HUDEP-2 (cell line): ENCODE measurements at regions not wholly inside any gene's neighbourhood (a gene's known extent, or its start where the extent isn't known, plus 50 kb on each side); places are given as distances from the start of the nearest gene placed in this dataset.

ENCODE experiments used
- DNase-seq, 76 experiments: peaks; one replicate each; lab custom pipeline; 2025; ENCODE audit not compliant: unreplicated experiment in 76 of 76; lab: John Stamatoyannopoulos, UW

GRCh38 chr5:155189981-155190380 is 176.4 kb downstream of the KIF4B start:
- DNase-seq = no peak

GRCh38 chr5:155193029-155193428 is 179.5 kb downstream of the KIF4B start:
- no peak for DNase-seq

- no peak for DNase-seq
Measured at GRCh38 chr5:155193483-155194107, 180.0 kb downstream of the KIF4B start.

GRCh38 chr5:155200608-155201007 is 187.1 kb downstream of the KIF4B start:
- no peak for DNase-seq

GRCh38 chr5:155211764-155212163 is 198.2 kb downstream of the KIF4B start:
- no peak for DNase-seq

GRCh38 chr5:155222393-155222792 is 208.8 kb downstream of the KIF4B start:
- DNase-seq = no peak

GRCh38 chr5:155229135-155229534 is 215.6 kb downstream of the KIF4B start:
- no peak for DNase-seq

- DNase-seq = no peak
Measured at GRCh38 chr5:155239803-155240202, 226.2 kb downstream of the KIF4B start.

GRCh38 chr5:155250596-155250995 is 237.0 kb downstream of the KIF4B start:
- no peak for DNase-seq

- DNase-seq = no peak
Measured at GRCh38 chr5:155252025-155252424, 238.5 kb downstream of the KIF4B start.

GRCh38 chr5:155252717-155253116 is 239.2 kb downstream of the KIF4B start:
- DNase-seq = no peak

GRCh38 chr5:155254399-155254798 is 240.8 kb downstream of the KIF4B start:
- DNase-seq = no peak

- DNase-seq = no peak
Measured at GRCh38 chr5:155258161-155258560, 244.6 kb downstream of the KIF4B start.

GRCh38 chr5:155259648-155260047 is 246.1 kb downstream of the KIF4B start:
- DNase-seq = no peak

GRCh38 chr5:155260798-155261197 is 247.2 kb downstream of the KIF4B start:
- DNase-seq = peak in 12 of 76 experiments; percentile 1 to 15 (median 3)

GRCh38 chr5:155263381-155263780 is 249.8 kb downstream of the KIF4B start:
- DNase-seq = no peak

- no peak for DNase-seq
Measured at GRCh38 chr5:155264809-155265208, 251.3 kb downstream of the KIF4B start.

GRCh38 chr5:155268770-155269425 is 255.3 kb downstream of the KIF4B start:
- no peak for DNase-seq

GRCh38 chr5:155270725-155271124 is 257.2 kb downstream of the KIF4B start:
- no peak for DNase-seq

- DNase-seq = no peak
Measured at GRCh38 chr5:155274484-155274883, 260.9 kb downstream of the KIF4B start.

- no peak for DNase-seq
Measured at GRCh38 chr5:155275222-155275621, 261.7 kb downstream of the KIF4B start.

- DNase-seq = no peak
Measured at GRCh38 chr5:155276231-155276630, 262.7 kb downstream of the KIF4B start.

- DNase-seq = no peak
Measured at GRCh38 chr5:155278532-155278931, 265.0 kb downstream of the KIF4B start.
